GM18508 (cell line): ENCODE measurements at regions not wholly inside any gene's neighbourhood (a gene's known extent, or its start where the extent isn't known, plus 50 kb on each side); places are given as distances from the start of the nearest gene placed in this dataset.

ENCODE experiments used
- ATAC-seq: cut with Tn5 transposase; IDR thresholded peaks from one replicate; pipeline ENCODE4 v1.9.1; 2021; ENCODE audit warnings: moderate number of reproducible peaks; ENCODE audit not compliant: insufficient read depth, unreplicated experiment

DNA sequence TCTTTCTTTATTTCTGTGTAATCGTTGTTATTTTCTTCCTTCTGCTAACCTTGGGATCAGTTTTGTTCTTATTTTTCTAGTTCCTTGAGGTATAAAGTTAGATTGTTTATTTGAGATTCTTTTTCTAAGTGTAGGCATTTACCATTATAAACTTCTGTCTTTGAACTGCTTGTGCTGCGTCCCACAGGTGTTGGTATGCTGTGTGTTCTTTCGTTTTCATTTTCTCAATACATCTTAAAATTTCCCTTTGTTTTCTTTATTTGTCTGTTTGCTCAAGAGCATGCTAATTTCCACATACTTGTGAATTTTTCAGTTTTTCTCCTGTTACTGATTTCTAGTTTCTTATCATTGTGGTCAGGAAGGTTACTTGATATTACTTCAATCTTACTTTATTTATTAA is 873.8 kb upstream of the GCFC2 start:
- no peak for ATAC-seq

DNA sequence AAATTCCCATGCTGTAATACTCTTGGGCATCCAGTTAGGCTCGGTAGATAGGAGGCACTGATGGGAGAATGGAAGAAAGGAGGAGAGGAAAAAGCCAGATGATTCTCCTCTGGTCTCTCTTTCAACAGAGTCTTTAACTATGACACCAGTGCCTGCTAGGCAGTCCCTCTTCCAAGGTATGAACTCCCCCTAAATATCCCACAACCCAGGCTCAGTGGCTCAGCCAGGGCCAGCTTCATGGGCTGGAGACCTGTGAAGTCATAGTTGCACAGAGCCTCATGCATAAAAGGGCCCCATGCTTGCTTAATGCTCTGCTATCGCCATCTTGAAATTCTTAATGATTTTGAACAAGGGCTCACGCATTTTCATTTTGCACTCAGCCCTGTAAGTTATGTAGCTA is 869.2 kb upstream of the GCFC2 start:
- ATAC-seq, result no peak

DNA sequence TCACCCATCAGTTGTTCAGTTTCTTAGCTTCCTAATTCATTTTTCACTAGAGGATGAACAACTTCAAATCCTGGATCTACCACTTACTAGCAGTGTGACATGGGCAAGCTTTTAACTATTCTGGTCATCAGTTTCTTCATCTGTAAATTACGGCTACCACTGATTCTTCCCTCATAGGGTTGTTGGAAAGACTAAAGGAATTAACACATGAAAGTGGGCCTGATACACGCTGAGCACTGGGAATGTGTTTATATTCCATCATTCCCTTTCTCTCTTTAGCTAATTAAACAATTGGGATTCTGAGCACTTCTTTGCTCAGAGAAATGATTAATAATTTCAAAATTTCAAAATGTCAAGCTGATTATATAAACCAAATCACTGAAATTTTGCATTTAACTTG is 862.3 kb upstream of the GCFC2 start:
- ATAC-seq, result no peak

DNA sequence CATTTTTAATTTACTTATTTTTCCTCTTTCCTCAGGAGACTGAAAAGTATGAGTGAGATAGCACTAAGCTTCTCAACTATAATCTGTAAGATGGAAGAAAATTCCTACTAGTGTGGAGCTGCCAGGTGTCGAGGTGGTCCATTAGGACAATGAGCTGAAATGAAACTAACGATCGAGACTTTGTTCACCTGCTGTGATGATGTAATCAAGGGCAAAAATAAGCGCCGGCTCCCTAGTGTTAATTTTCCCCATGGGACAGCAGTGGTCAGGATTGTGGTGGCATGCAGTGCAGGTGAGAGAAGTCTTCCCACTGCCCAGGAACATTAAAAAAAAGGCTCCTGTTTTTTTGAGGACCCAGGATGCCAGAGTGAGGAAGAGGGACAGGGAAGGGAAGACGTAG is 859.1 kb upstream of the GCFC2 start:
- ATAC-seq, result no peak

DNA sequence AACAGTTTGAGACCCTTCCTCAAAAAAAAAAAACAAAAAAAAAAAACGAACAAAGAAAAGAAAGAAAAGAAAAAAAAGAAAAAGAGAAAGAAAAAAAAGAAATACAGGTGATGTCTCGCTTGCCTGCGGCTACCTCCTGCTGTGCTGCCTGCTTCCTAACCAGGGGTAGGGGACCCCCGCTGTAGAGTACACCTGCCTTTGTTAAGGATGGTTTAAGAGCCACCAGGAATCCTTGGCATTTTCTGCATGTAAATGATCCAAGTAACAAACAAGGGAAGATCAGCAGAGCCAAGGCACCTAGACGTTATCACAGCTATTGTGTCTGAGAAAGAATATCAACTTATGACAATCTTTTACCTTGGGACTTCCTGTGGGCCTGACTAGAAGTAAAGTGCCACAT is 856.8 kb upstream of the GCFC2 start:
- no peak for ATAC-seq

DNA sequence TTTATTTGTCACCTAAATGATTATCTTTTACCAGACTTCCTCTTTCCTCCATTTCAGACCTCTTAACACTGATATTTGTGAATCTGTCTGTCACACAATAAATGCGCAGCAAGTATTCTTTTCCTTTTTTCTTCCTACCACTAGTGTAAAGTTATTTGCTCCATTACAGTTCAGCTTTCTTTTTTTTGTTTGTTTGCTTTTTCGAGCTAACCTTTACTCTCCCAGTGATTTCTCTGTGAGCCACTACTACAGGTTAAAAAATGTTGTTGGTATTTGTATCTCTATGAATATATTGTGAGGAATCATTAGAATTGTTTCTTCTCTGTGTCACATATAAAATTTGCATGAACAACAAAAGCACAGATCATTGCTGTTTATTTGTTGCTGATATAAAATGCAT is 854.0 kb upstream of the GCFC2 start:
- ATAC-seq, result no peak

DNA sequence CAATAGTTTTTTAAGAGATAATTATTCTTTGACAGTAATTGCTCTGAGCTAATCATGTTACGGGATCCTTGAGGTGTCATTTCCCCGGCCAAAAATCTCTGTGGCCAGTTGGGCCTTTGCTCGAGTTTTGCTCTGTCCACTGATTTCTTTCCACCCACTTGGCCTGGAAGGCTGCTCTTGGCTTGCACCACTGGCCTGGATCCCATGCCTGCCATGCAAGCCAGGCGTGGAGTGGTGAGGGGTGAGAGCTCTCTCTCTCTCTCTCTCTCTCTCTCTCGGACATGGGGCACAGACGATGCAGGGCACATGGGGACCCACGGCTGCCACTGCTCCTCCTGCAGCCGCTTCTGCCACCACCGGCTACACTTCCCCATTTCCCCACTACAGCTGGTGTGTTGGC is 853.0 kb upstream of the GCFC2 start:
- ATAC-seq, result no peak

DNA sequence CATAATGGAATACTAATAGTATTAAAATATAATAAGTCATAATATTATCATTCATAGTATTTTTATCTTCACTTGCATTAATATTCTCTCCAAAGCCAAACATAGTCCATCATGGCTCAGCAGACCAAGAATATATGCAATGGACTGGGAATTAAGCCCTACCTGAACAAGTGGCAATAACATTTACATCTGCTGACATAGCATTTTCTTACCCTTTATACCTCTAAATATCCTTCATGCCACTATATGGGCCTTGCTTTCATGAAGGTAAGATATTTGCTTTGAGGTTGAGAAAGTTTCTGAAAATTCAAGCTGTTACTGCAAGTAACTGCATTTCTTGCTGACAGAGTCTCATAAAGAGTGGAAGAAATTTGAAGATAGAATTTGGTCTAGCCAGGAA is 847.4 kb upstream of the GCFC2 start:
- ATAC-seq, result no peak

DNA sequence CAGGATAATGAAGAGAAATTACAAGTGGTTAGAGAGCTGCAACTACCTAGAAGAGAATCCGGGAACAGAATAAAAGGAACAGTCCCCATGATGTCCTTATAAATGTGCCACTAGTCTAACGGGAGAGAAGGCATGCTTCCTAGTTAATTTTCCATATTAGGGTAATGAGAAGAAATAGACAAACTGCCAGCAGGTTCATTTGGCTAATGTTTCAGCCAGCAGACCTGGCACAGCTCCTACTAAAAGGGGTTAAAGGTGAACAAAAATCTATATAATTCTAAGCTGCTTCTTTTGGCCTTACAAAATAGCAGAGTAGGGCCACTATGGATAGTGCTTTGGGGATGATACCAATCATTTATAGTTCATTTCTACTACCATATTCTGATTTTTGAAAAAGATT is 845.3 kb upstream of the GCFC2 start:
- no peak for ATAC-seq

DNA sequence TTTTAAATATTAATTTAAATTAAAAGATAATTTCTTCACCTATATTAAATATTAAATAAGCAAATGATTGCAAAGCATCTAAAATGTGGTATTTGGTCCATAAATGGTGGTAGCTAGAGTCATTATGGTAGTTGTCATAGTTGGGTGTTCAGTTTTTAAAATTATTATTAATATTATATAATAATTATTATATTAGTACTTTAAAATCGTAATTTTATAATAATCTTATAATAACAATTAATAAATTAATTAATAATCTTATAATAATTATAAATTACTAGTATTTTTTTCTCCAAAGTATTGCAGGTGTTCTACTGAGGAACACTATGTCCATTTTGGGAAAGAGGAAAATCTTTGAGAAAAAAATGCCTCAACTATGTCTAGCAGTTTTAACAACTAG is 835.5 kb upstream of the GCFC2 start:
- no peak for ATAC-seq

DNA sequence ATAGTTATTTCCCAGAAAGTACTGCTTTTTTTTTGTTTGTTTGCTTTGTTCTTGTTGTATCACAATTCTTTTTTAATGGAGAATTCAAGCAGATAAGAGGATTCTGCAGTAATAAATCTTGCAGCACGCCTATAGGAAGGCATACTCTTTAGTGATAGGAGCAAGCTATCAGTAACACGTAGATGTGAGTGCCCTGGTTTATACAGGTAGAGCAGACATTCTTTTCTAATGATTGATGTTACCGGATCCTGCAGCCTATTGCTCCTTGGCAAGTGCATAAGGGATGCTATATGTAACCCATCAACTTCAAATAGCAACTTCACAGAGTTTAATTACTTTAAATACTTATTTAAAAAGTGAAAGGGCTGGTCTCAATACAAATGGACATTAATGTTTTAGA is 834.2 kb upstream of the GCFC2 start:
- no peak for ATAC-seq

DNA sequence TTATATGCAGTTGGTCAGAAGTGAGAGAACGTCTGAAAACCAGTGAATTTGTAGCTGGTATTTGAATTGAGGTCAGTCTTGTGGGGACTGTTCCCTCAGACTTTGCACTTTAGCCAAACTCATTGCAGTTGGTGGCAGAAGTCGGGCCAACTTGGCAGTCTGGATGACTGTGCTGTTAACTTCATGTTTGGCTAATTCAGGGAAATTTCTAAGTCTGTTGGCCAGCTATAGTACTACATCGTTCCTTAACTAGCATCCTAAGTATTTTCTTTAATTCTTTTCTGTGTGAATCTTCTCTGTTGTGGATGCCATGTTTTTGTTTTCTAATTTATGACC is 806.8 kb upstream of the GCFC2 start:
- no peak for ATAC-seq

DNA sequence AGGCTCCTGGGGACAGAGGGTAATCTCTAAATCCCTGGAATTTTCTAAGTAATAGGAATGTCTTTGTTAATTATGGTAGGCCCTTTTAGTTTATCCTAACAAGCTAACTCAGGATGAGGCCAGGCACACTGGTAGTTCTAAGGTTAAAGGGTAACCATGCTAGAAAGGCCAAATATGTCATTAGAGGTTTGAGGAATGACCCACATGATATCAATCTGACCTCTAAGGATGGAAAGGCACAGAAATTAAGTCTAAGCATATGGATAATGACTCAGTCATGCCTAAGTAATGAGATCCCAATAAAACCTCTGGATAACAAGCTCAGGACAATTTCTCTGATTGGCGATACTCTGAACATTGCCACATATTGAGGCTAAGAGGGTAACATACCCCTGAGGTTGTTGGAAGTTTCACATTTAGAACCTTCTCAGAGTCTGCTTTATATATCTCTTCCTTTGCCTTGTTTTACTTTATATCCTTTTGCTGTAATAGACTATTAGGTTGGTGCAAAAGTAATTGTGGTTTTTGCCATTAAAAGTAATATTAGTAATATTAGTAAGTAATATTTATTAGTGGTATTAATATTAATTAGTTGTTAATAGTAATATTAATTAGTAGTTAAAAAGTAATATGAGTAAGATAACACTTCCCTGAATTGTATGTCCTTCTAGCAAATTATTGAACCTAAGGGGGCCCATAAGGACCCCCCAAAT is 806.3 kb upstream of the GCFC2 start:
- no peak for ATAC-seq

DNA sequence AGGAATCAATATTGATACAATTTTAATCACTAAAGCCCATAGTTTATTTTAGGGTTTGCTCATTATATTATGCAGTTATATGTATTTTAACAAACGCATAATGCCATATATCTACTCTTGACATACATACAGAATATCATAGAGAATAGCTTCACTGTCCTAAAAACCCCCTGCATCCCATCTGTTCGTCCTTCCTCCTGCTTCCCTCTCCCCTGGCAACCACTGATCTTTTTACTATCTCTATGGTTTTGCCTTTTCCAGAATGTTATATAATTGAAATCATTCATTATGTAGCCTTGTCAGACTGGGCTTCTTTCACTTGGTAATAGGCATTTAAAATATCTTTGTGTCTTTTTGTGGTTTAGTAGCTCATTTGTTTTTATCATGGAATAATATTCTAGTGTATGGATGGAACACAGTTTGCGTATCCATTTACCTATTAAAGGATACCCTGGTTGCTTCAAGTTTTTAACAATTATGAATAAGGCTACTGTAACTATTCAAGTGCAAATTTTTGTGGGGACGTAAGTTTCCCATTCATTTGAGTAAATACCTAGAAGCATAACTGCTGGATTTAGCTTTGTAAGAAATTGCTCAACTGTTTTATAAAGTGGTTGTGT is 801.6 kb upstream of the GCFC2 start:
- ATAC-seq, result no peak

DNA sequence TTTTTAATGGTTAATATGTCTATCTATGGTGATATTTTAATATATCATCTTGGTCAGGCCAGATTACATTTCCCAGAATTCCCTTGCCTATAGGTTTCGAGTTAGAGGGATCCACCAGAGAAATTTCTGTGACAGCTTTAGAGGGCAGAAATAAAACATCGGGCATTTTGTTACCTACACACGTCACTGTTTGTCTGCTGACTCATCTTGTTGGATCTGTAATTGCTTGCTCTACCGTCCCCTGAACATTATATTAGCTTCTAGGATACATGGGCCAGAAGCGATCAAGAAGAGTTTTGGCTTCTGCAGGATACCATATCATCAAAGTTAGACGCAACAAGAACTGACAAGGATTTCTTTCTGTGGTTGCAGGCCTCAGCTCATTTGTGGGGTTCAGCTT is 795.8 kb upstream of the GCFC2 start:
- ATAC-seq, result no peak

DNA sequence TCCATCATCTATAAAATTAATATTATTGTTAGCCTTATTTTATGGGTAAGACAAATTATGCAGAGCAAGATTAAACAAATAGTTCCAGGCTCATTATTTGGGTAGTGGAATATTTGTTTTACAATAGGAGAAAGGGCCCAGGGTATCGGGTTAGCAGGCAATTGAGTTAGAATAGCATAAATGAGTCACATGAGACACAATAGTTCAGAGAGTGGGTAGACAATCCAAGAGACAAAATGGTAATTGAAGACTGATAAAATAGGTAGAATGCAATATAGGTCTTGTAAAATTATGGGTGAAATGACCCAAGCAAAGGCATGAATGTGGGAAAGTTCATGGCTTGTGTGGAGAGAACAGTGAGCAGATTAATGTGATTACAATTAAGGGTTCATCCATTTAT is 790.9 kb upstream of the GCFC2 start:
- no peak for ATAC-seq

DNA sequence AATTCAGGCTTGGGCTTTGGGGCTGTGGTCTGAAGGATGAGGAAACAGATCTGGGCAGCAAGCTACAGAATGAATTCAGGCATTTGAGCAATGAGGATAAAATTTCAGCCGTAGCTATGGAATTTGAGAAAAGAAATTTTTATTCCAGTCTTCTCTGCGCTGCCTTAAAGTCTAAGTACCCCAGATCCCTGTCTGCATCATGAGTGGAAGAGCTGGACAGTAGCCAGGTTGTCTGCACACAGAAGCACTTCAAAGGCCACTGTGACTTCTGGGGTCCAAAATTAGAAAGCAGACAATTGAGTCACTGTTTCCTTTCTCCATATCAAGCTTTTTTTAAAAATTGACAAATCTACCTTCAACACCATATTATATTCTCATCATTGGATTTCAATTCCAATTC is 787.6 kb upstream of the GCFC2 start:
- ATAC-seq, result no peak

DNA sequence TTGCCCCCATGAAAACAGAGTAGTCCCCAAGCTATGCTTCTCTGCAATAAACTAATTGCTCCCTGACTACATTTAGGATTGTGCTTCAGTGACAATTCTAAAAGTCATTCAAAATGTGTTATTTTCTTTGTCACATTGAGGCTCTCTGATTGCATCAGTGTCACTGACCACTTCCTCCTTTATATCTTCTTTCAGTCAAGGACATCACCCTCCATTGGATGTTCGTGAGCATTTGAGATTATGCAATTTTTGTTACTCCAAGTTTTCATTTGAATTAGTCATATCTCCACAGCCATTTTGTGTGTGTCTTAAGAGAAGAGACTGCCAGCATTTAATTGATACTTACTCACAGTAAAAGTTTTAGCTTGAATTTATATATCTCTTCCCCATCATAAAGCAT is 780.8 kb upstream of the GCFC2 start:
- no peak for ATAC-seq

DNA sequence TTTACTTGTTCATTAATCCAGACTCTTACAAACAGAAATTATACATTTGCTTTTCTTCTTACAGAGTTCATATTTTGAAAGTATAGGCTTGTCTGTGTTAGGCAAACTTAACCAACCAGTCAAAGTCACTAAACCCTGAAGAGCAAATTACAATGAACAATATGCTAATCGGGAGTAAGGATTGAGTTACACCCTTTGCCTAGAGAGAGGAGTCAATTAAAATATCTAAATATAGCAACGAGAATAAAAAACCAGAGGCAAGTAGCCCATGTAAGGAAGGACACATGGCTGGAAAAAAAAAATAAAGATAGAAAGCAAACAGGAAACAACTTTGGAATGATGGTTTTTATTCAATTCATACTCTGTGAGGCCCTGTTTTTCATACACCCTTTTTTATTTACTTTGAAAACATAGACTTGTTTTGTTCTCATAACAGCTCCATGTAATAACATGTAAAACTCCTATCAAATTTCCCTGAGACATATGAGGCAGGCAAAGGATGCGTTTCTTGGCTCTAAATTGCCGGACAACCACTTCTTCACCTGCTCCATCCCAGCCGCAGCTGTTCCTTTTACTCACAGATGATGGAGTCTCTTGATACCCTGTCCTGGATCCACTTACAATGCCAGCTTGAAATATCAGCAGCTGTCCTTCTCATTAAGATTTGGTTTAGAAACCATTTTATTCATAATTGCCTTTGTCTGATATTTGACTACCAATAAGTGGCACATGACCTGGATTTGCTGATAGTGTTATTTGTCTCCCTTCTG is 767.7 kb upstream of the GCFC2 start:
- no peak for ATAC-seq

DNA sequence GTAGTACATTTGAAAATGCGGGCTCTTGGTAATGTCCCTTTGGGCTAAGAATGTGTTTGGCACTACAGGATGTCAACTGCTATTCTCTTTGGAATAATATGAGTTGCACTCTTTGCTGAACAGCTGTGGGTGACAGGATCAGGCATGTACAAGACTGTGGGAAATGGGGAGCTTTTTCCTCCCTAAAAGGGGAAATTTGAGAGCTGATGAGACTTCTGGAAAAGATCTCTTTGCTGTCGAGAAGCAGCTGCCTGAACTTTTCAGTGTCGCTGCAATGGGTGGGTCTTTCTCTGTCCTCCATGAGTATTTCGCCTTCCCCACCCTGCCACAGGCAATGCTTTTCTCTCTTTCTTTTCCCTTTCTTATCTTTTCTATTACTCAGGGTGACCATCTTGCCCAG is 762.2 kb upstream of the GCFC2 start:
- ATAC-seq, result no peak

DNA sequence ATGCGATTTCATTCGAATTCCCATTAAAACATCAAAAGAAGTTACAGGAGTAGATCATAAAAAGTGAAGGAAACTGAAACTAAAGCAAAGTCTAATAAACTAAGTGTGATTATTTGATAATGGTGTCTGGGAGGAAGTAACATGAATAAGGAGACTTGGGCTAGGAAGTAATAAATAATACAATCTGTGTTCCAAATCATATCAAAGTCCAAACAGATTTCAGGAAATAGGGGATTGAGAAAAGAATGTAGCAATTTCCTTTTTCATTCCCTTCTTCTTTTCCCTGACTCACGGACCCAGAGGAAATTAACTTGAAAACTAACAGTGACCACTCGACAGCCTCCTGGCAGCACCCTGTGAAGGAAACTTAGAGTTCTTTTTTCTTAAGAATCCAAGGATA is 758.4 kb upstream of the GCFC2 start:
- no peak for ATAC-seq

DNA sequence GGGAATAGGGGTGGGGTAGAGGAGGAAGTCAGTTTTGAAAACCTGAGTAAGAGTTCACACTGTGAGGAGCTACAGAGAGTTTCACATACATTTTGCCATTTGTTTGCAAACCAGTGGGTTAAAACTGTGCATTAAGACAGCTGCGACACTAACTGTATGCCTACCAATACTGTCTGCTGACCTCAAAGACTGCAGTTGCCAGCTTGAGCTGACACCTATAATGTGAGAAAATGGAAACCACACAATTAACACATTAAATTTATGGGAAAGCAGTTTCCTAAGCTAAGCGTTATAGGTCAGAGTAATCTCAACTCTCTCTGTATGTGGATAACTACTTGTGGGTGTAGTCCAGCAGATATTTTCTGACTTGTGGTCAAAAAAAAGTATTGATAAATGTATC is 756.6 kb upstream of the GCFC2 start:
- no peak for ATAC-seq
